ENCODE measurements at regions not wholly inside any gene's neighbourhood (a gene's known extent, or its start where the extent isn't known, plus 50 kb on each side); places are given as distances from the start of the nearest gene placed in this dataset.

DNA sequence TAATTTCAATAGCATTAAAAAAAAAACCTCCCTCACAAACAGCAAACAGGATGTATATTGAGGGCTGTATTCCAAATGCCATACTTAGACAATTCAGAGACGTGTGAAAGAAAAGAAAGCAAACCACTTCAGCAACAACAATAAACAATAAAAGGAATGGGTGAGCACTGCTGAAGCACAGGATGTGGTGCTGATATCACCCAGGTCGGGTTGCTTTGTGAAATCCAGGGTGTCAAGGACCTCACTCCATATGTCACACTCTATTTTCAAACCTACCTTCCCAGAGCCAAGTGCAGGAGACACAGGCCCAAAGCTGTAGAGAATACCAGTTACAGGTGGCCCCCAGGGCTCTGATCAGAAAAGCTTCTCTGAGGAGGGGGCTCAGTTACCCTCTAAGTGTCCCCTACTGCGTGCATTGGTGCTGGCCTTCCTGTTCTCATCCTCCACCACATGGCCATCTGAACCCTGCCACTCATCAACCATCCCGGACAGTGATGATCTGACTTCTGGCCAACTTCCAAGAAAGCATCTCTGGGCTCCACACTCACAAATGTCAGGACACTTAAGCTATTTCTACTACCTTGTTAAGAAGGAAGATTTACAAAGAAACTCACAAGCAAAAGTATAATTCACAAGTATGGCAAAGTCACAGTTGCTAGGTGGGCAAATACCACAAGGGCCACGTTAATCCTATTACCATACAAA lies 363.0 kb downstream of the SS18 start:
- TF ChIP-seq, protein P1, sequence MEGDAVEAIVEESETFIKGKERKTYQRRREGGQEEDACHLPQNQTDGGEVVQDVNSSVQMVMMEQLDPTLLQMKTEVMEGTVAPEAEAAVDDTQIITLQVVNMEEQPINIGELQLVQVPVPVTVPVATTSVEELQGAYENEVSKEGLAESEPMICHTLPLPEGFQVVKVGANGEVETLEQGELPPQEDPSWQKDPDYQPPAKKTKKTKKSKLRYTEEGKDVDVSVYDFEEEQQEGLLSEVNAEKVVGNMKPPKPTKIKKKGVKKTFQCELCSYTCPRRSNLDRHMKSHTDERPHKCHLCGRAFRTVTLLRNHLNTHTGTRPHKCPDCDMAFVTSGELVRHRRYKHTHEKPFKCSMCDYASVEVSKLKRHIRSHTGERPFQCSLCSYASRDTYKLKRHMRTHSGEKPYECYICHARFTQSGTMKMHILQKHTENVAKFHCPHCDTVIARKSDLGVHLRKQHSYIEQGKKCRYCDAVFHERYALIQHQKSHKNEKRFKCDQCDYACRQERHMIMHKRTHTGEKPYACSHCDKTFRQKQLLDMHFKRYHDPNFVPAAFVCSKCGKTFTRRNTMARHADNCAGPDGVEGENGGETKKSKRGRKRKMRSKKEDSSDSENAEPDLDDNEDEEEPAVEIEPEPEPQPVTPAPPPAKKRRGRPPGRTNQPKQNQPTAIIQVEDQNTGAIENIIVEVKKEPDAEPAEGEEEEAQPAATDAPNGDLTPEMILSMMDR (conservative IDR thresholded peaks at IDR 0.05) = no peak
- no peak for TF ChIP-seq EZH2 (IDR thresholded peaks at IDR 0.05; ENCODE audit: low read depth)

Data from PC-9 (cell line).